T-helper 1 cell treated with Interleukin-12 subunit alpha and Interleukin-12 subunit beta and Interleukin-4 antibody, amounts not matched to agents 30 μg/mL and 1 μg/mL, for 36 hours (primary cell): ENCODE measurements at regions not wholly inside any gene's neighbourhood (a gene's known extent, or its start where the extent isn't known, plus 50 kb on each side); places are given as distances from the start of the nearest gene placed in this dataset.

Experiments used
- H3K27ac Mint-ChIP-seq: one replicate; pipeline ENCODE4 v1.8.0; 2021; ENCODE audit warnings: mild to moderate bottlenecking, mixed read lengths
- H3K27me3 Mint-ChIP-seq: one replicate; pipeline ENCODE4 v1.8.0; 2021; ENCODE audit warnings: low read depth, mixed read lengths
- H3K36me3 Mint-ChIP-seq: one replicate; pipeline ENCODE4 v1.8.0; 2021; ENCODE audit warnings: low read depth, mixed read lengths
- H3K4me1 Mint-ChIP-seq: one replicate; pipeline ENCODE4 v1.8.0; 2021; ENCODE audit warnings: low read depth, mixed read lengths
- H3K4me3 Mint-ChIP-seq: one replicate; pipeline ENCODE4 v1.8.0; 2021; ENCODE audit warnings: mild to moderate bottlenecking, moderate library complexity, mixed read lengths
- H3K9me3 Mint-ChIP-seq: one replicate; pipeline ENCODE4 v1.8.0; 2021; ENCODE audit warnings: mixed read lengths

GRCh38 chrX:13518126-13518525 lies 51.3 kb upstream of the EGFL6 start:
- Mint-ChIP-seq H3K27ac (no peak overlapping the region), H3K36me3 (no peaks in the 10 kb centered on the region), H3K4me1 (no peaks in the 10 kb centered on the region), H3K27me3 (no peaks in the 10 kb centered on the region), H3K4me3 (no peak overlapping the region), H3K9me3 (no peaks in the 10 kb centered on the region)

DNA sequence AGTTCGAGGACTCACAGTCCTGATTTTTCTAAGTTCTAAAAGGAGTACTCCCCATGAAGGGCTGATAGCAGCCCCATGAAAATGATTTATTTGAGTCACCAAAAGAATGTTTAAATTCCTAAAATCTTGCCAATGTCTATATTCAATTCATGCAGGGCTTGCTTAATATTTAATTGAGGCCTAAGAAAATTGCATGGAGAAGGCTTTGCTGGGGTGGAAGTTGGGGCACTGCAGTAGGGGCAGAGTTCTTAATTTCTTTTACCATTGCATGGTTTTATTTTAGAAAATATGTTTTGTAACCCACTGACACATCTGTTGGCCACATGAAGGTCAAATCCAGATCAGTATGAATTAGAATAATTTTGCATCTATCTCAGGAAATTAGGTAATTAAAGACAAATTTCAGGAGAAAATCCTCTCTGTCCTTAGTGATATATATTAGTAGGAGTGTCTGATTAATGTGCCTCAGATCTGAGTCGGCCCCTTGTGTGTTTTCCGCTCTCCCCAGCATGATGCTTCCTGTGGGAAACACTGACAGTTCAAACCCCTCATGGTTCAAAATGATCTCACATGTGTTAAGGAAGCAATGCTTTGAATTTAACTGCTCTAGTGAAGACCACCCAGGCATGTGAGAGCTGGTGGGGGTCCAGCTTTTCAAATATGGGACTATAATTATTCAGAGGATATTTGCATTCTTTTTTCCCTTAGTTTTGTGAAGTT lies 54.0 kb upstream of the EGFL6 start:
- Mint-ChIP-seq H3K27me3 (no peaks in the 10 kb centered on the region), H3K4me1 (peaks cover 2% of the 10 kb centered on the region), H3K4me3 (no peak overlapping the region), H3K9me3 (no peaks in the 10 kb centered on the region), H3K27ac (no peak overlapping the region), H3K36me3 (no peaks in the 10 kb centered on the region)

- no peak overlapping the region for H3K27ac Mint-ChIP-seq
- H3K4me1 Mint-ChIP-seq, result peaks cover 2% of the 10 kb centered on the region
- no peak overlapping the region for H3K4me3 Mint-ChIP-seq
- no peaks in the 10 kb centered on the region for H3K27me3 Mint-ChIP-seq
- no peaks in the 10 kb centered on the region for H3K36me3 Mint-ChIP-seq
- no peaks in the 10 kb centered on the region for H3K9me3 Mint-ChIP-seq
Observed at GRCh38 chrX:13511944-13512330, 57.5 kb upstream of the EGFL6 start.

GRCh38 chrX:13511241-13511943 lies 58.0 kb upstream of the EGFL6 start:
- no peak overlapping the region for H3K27ac Mint-ChIP-seq
- H3K9me3 Mint-ChIP-seq, result no peaks in the 10 kb centered on the region
- peaks cover 6% of the 10 kb centered on the region for H3K4me1 Mint-ChIP-seq
- no peaks in the 10 kb centered on the region for H3K27me3 Mint-ChIP-seq
- no peak overlapping the region for H3K4me3 Mint-ChIP-seq
- no peaks in the 10 kb centered on the region for H3K36me3 Mint-ChIP-seq

DNA sequence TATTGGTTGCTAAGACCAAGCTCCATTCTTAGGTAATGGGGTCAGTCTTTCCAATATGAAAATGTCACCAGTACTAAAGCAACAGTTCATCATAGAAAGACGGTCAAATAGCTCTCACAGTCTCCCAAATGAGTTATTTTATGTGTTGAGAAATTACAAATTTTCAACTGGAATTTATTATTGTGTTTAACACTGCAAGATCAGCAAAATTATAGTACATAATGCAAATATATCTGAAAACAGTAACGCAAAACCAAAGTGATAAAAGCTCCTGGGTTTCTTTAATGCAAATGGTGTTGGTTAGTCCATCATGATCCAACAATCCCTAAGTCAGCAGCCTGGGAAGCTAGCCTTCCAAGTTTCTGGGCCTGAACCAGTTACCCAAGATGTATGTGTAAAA lies 61.5 kb upstream of the EGFL6 start:
- Mint-ChIP-seq H3K36me3 (no peaks in the 10 kb centered on the region), H3K27me3 (no peaks in the 10 kb centered on the region), H3K27ac (no peak overlapping the region), H3K4me1 (peaks cover 6% of the 10 kb centered on the region), H3K4me3 (no peak overlapping the region), H3K9me3 (no peaks in the 10 kb centered on the region)

- Mint-ChIP-seq H3K9me3 (no peaks in the 10 kb centered on the region), H3K36me3 (no peaks in the 10 kb centered on the region), H3K4me3 (no peak overlapping the region), H3K4me1 (peaks cover 9% of the 10 kb centered on the region), H3K27ac (no peak overlapping the region), H3K27me3 (no peaks in the 10 kb centered on the region)
Observed at GRCh38 chrX:13506574-13506973, 62.8 kb upstream of the EGFL6 start.

GRCh38 chrX:13502590-13502989 lies 66.8 kb upstream of the EGFL6 start:
- no peak overlapping the region for H3K27ac Mint-ChIP-seq
- peaks cover 8% of the 10 kb centered on the region for H3K4me1 Mint-ChIP-seq
- no peak overlapping the region for H3K4me3 Mint-ChIP-seq
- H3K9me3 Mint-ChIP-seq, result no peaks in the 10 kb centered on the region
- H3K36me3 Mint-ChIP-seq, result no peaks in the 10 kb centered on the region
- no peaks in the 10 kb centered on the region for H3K27me3 Mint-ChIP-seq

DNA sequence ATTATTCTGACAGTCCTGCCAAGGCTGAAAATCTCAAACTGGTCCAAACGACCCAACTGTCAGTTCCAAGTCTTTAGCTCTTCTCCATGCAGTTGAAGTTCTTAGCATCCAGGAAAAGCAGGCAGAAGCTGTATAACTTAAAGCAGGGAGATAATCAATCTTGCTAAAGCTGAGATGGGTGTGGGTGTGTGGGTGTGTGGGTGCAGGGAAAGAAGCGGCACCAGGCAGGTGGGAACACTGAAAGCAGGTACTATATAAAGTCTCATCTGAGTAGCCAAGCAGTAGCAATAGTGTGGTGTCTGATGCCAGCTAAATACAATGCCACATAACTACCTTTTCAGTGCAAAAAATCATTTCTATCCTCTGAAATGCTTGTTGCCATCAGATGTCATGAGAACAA lies 69.7 kb upstream of the EGFL6 start:
- Mint-ChIP-seq H3K27ac (no peak overlapping the region), H3K4me1 (peaks cover 4% of the 10 kb centered on the region), H3K36me3 (no peaks in the 10 kb centered on the region), H3K4me3 (no peak overlapping the region), H3K9me3 (no peaks in the 10 kb centered on the region), H3K27me3 (no peaks in the 10 kb centered on the region)

DNA sequence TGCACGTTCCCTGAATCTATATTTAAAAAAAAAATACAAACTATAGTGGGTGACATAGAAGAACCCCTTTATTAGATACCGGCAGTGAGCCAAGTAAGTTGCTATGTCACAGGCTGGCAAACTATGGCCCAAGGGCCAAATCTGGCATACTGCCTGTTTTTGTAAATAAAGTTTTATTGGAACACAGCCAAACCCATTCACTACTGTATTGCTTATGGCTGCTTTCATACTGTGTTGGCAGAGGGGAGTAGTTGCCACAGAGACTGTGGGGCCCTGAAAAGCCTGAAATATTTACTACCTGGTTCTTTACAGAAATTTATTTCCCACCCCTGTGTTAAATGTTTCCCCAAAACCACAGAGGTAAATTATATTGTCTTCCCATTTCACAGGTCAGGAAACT lies 71.2 kb upstream of the EGFL6 start:
- peaks cover 4% of the 10 kb centered on the region for H3K4me1 Mint-ChIP-seq
- H3K36me3 Mint-ChIP-seq, result no peaks in the 10 kb centered on the region
- H3K9me3 Mint-ChIP-seq, result no peaks in the 10 kb centered on the region
- H3K27ac Mint-ChIP-seq, result no peak overlapping the region
- no peaks in the 10 kb centered on the region for H3K27me3 Mint-ChIP-seq
- H3K4me3 Mint-ChIP-seq, result no peak overlapping the region

GRCh38 chrX:13495232-13495631 lies 74.2 kb upstream of the EGFL6 start:
- H3K27ac Mint-ChIP-seq, result no peak overlapping the region
- H3K9me3 Mint-ChIP-seq, result no peaks in the 10 kb centered on the region
- peaks cover 2% of the 10 kb centered on the region for H3K4me1 Mint-ChIP-seq
- no peaks in the 10 kb centered on the region for H3K27me3 Mint-ChIP-seq
- H3K4me3 Mint-ChIP-seq, result no peak overlapping the region
- H3K36me3 Mint-ChIP-seq, result no peaks in the 10 kb centered on the region

DNA sequence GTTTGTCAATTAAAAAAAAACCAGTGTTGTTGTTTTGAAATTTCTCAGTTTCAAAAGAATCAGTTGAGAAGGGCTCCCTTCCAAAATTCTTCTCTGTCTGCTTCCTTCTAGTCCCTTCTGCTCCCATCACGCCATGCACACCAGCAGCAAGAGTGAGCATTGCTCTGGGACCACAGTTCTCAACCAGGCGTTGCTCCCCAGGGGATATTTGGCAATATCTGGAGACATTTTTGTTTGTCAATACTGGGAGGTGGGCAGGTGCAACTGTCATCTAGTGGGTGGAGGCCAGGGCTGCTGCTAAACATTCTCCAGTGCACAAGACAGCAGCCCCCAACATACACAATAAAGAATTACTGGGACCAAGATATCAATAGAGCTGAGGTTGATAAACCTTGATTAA lies 74.8 kb upstream of the EGFL6 start:
- Mint-ChIP-seq H3K27me3 (no peaks in the 10 kb centered on the region), H3K27ac (no peak overlapping the region), H3K36me3 (no peaks in the 10 kb centered on the region), H3K9me3 (no peaks in the 10 kb centered on the region), H3K4me3 (no peak overlapping the region), H3K4me1 (peaks cover 2% of the 10 kb centered on the region)

DNA sequence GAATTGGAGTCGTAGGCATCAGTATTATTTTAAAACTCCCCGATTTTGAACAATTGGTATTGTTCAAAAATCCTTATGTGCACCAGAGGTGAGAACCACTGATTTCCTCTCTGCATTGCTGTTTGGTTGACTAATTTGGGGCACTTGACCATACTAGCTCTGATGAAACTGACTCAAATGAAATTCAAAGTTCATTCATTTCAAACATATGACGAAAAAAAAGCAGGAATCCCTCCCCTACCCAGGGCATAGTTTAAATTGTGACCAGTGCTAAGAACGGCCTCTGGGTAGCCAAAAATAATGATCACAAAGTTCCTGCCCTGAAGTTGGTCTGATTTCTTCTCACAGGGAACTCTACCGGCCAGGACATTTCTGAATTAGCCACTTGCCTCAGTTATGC lies 75.7 kb upstream of the EGFL6 start:
- Mint-ChIP-seq H3K4me1 (peaks cover 2% of the 10 kb centered on the region), H3K36me3 (no peaks in the 10 kb centered on the region), H3K27me3 (no peaks in the 10 kb centered on the region), H3K27ac (no peak overlapping the region), H3K4me3 (no peak overlapping the region), H3K9me3 (no peaks in the 10 kb centered on the region)

GRCh38 chrX:13492286-13492685 lies 77.1 kb upstream of the EGFL6 start:
- H3K4me1 Mint-ChIP-seq, result peaks cover 7% of the 10 kb centered on the region
- no peaks in the 10 kb centered on the region for H3K36me3 Mint-ChIP-seq
- H3K27ac Mint-ChIP-seq, result no peak overlapping the region
- H3K4me3 Mint-ChIP-seq, result no peak overlapping the region
- no peaks in the 10 kb centered on the region for H3K9me3 Mint-ChIP-seq
- no peaks in the 10 kb centered on the region for H3K27me3 Mint-ChIP-seq

DNA sequence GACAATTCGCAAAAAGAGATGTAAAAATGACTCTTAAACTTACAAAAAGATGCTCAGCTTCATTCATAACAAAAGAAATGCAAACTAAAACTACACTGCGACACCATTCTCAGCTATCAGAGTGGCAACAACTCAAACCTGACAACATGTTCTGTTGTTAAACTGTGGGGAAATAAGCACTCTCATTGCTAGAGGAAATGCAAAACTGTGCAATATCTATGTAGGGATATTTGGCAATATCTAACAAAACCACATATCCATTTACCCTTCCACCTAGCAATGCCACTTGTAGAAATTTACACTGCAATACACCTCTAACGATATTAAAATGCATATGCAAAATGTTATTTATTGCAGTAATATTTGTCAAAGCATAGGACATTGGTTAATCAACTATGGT lies 78.3 kb upstream of the EGFL6 start:
- peaks cover 12% of the 10 kb centered on the region for H3K4me1 Mint-ChIP-seq
- no peak overlapping the region for H3K4me3 Mint-ChIP-seq
- H3K9me3 Mint-ChIP-seq, result no peaks in the 10 kb centered on the region
- H3K36me3 Mint-ChIP-seq, result no peaks in the 10 kb centered on the region
- no peaks in the 10 kb centered on the region for H3K27me3 Mint-ChIP-seq
- no peak overlapping the region for H3K27ac Mint-ChIP-seq

GRCh38 chrX:13489454-13489853 lies 79.9 kb upstream of the EGFL6 start:
- Mint-ChIP-seq H3K36me3 (no peaks in the 10 kb centered on the region), H3K4me1 (peaks cover 15% of the 10 kb centered on the region), H3K27me3 (no peaks in the 10 kb centered on the region), H3K27ac (no peak overlapping the region), H3K9me3 (no peaks in the 10 kb centered on the region), H3K4me3 (no peak overlapping the region)
